Hippocampal formation (tissue), 2 donors: ENCODE measurements at regions not wholly inside any gene's neighbourhood (a gene's known extent, or its start where the extent isn't known, plus 50 kb on each side); places are given as distances from the start of the nearest gene placed in this dataset.

ENCODE experiments used
- DNase-seq, 2 donors: peaks; one replicate each; lab custom pipeline; 2025; lab: John Stamatoyannopoulos, UW

GRCh38 chr11:70703141-70704064 lies 305.1 kb downstream of the CTTN start:
- DNase-seq: no peak

GRCh38 chr11:70705097-70705496 lies 306.8 kb downstream of the CTTN start:
- DNase-seq: no peak

GRCh38 chr11:70705930-70706329 lies 307.6 kb downstream of the CTTN start:
- DNase-seq: no peak

- DNase-seq: no peak
Observed at GRCh38 chr11:70707821-70708220, 309.5 kb downstream of the CTTN start.

- no peak for DNase-seq
Observed at GRCh38 chr11:70709596-70709995, 311.3 kb downstream of the CTTN start.

- DNase-seq: no peak
Observed at GRCh38 chr11:70710192-70710591, 311.9 kb downstream of the CTTN start.

GRCh38 chr11:70710601-70711000 lies 312.3 kb downstream of the CTTN start:
- no peak for DNase-seq

GRCh38 chr11:70711095-70711910 lies 313.0 kb downstream of the CTTN start:
- no peak for DNase-seq

- no peak for DNase-seq
Observed at GRCh38 chr11:70711911-70712185, 313.5 kb downstream of the CTTN start.

GRCh38 chr11:70712471-70712870 lies 314.1 kb downstream of the CTTN start:
- DNase-seq: no peak

- DNase-seq: no peak
Observed at GRCh38 chr11:70713086-70713835, 314.9 kb downstream of the CTTN start.

- DNase-seq: no peak
Observed at GRCh38 chr11:70713988-70714665, 315.8 kb downstream of the CTTN start.

GRCh38 chr11:70715166-70715951 lies 317.0 kb downstream of the CTTN start:
- DNase-seq: no peak

GRCh38 chr11:70716216-70716615 lies 317.9 kb downstream of the CTTN start:
- DNase-seq: no peak

GRCh38 chr11:70716986-70717775 lies 318.9 kb downstream of the CTTN start:
- no peak for DNase-seq

- DNase-seq: peak in 1 of 2 donors; percentile 16
Observed at GRCh38 chr11:70717936-70718595, 319.7 kb downstream of the CTTN start.

GRCh38 chr11:70719516-70719915 lies 321.2 kb downstream of the CTTN start:
- no peak for DNase-seq

GRCh38 chr11:70720281-70720680 lies 322.0 kb downstream of the CTTN start:
- no peak for DNase-seq

- DNase-seq: no peak
Observed at GRCh38 chr11:70721006-70721405, 322.7 kb downstream of the CTTN start.

GRCh38 chr11:70725278-70725677 lies 326.9 kb downstream of the CTTN start:
- DNase-seq: no peak
